ENCODE measurements at regions not wholly inside any gene's neighbourhood (a gene's known extent, or its start where the extent isn't known, plus 50 kb on each side); places are given as distances from the start of the nearest gene placed in this dataset.

GRCh38 chr16:85458968-85459367 lies 154.2 kb upstream of the GSE1 start:
- TF ChIP-seq CTCF (IDR thresholded peaks at IDR 0.05) (no peak), YY1 (IDR thresholded peaks at IDR 0.05; ENCODE audit: low read depth) (no peak)
